Fibroblast of upper back skin (primary cell): ENCODE measurements at regions not wholly inside any gene's neighbourhood (a gene's known extent, or its start where the extent isn't known, plus 50 kb on each side); places are given as distances from the start of the nearest gene placed in this dataset.
A peak's percentile ranks its signal among the peaks of the same experiment; 100 is the strongest.

Experiments used
- DNase-seq: peaks from one replicate; pipeline ENCODE4 v3.0.0-alpha.2; 2013

DNA sequence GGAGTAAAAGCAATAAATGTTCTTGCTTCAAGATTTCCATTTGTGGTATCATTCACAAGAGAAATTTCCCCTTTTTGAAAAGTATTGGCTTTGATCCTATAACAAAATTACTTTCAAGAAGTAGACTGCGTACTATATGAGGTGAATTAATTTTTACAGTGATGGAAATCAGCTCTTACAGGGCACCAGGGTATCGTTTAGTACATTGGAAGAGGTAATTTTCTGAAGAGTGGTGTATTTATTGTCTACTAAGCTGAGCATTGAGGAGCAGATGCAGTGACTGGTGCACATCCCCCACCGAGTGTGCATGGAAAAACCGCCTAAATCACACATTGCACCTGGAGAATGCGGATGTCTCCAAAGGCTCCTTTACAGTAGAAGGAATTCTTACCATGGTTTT is 209.5 kb downstream of the SAMD5 start:
- no peak for DNase-seq

DNA sequence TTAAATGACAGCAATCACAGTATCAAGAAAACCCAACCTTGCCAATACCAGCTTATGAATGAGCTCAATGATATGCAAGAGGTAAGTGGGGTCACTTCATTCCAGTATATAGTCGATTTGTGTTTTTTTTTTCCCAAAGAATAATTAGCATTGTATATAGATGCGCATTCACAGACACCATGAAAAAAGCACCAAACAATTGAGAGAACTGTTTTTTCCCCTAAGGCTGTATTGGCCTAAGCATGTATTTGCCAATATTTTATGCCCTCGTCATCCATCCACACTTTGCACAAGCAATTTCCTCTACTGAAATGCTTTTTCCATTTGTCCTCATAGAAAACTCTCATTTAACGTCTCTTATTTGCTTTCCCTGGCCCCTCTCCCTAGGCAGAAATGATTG is 213.7 kb downstream of the SAMD5 start:
- no peak for DNase-seq

DNA sequence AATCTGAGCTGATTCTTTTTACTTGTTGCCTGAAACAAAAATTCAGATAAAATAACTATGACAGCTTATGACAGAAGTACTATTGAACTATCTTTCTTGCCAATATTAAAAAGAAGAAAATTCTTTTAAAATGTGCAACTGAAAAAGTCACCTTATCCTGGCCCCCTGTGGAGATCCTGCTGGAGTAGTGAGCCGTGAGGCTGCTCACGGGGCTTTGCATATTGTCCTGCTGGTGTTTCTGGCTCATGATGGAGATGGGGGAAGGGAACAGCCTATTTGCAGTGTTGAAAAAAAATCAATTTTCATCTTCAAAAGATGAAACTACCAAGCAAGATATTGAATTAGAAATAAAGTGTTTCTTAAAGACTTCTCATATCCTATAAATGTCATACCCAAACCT is 216.0 kb downstream of the SAMD5 start:
- no peak for DNase-seq

DNA sequence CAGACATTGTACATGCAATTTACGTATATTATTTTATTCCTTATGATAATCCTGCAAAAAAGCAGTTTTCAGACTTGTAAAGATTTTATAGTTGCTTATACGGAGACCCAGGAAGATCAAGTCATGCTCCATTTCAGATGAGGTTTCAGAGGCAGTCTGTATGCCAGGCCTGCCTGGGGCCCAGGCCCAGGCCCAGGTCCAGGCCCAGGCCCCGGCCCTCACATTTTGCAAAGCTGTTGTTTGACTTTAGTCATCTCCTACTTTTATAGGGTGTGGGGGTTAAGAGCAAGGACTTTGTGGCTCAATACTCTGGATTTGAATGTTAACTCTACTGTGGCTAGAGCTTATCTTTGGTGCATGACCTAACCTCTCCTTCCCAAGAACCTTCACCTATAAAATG is 217.9 kb downstream of the SAMD5 start:
- DNase-seq = no peak

DNA sequence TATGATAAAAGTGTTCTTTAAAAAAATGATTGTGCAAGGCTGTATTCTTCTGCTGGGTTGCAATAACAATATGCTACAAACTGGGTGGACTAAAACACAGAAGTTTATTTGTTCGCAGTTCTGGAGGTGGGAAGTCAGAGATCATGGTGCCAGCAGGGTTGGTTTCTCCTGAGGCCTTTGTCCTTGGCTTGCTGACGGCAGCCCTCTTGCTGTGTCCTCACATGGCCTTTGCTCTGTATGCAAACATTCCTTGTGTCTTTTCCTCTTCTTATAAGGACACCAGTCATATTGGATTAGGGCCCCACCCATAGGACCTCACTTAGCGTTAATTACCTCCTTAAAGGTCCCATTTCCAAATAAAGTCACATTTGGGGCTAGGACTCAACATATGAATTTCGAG is 220.4 kb downstream of the SAMD5 start:
- no peak for DNase-seq

DNA sequence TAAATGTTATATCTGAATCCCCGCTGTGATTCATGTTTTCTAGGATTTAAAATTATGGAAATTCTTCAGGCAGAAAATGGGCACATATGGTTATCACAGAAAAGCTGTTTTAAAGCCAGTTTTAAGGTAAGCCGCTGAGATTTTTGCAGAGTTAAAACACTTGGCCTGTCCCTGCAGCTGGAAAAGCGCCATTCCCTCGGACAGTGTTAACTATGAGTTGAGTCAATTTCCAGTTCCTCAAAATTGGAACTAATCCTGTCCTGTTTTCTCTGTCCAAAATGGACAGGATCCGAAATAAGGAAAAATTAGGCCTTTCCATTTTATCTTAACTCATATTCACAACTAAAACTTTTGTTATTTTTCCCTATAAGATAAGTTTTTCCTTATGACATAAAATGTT is 225.2 kb downstream of the SAMD5 start:
- DNase-seq = no peak

DNA sequence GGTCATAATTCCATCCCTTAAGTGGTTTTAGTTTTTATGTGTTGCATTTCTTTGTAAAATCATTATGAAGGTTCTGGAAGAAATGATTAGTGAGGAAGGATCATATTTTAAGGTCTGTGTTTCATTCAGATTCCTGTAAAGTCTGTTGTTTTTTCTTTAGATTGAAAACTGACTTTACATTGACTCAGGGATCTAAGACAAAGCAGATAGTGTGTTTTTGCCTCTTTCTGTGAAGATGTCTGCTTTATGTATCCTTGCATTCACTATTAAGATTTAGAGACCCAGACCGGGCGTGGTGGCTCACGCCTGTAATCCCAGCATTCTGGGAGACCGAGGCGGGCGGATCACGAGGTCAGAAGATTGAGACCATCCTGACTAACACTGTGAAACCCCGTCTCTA is 225.7 kb downstream of the SAMD5 start:
- DNase-seq = no peak

DNA sequence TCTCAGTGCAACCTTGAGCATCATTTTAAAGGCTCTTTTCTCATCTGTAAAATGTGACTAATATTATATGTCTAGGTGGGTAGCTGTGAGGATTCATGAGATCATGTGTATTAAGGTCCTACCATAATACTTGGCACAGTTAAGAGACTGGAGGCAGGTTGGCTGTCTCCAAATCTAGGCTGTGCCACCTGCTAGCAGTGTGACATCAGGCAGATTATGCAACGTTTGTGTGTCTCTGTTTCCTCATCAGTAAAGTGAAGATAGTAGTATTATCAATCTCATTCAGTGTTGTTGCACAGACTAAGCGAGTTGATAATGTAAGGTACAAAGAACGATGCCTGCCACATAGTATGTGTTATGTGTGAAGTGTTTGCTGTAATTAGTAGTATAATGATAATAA is 227.4 kb downstream of the SAMD5 start:
- DNase-seq = no peak

DNA sequence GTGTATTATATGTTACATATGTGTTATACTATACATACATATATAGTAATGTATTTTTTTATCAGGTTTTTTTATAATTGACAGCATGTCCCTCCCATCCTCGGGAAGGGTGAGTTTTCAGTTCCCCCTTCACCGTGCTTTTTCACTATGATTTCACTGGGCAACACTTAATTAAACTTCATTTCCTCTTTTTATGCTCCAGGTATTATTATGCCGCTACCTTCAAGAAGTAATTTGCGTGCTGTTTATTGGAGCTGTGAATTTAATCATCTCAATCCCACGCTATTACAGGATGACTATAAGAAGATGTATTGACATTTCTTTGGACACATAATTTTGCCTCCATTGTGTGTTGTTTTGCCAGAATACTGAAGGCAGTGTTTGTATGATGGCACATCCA is 228.6 kb downstream of the SAMD5 start:
- no peak for DNase-seq

DNA sequence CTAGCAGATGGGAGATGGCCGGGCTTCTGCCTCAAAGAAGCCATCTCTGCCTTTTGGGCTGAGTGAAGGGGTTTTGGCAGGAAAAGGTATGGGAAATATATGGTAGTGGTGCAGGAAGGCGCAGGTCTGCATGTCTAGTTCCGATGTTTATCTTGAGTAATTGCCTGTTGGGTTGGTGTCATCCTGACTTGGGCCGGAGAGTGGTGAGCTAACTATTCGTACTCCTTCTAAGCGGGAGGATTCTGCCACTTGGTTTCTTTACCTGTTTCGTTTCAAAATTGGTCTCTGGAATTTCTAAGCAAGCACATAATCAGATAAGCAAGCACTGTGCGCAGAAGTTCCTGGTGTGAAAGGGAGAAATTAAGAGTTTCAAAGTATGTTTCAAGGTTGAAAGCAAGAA is 229.6 kb downstream of the SAMD5 start:
- DNase-seq = no peak

DNA sequence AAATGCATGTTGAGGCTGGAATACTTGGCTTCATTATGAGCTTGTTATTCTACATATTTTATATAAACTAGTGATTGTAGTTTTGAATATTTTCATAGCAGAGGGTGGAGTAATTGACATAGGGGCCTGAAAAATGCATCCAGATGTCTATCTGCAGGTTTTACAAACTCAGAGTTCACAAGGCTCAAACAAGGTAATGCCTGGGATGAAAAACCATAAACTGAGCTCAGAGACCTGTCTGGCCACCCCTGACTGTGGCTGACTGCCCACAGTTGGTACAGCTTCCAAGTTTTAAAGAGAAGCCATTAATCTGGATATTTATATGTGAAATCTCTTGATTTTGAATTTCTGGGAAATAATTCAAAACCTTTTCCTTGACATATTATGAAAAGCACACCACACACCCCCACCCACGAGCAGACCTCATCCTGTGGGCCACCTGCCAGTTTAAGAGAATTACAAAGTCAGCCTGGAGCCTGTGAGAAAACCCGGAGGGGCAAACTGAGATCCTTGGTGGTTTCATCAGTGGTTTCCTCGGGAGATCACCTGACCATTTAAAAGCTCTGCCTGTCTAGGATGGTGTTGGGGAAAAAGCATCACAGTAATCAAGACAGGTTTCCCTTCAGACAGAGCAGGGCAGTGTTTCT is 230.1 kb downstream of the SAMD5 start:
- peak; percentile 56 for DNase-seq

DNA sequence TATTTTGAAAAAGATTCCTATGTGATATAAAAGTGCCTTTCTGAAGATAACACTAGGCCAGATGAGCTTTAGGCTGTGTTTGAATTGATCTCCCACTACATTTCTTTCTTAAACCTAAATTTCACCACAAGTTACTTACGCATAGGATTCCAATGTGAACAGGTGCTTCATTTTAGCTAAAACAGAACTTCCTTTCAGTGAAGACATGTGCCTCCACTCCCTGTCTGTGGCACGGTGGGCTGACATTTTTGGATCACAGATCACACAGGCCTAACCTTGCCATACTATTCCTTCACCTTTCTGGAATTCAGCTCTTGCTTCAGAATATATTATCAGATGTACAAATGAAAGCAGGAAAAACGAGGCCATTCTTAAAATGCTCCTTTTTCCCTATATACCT is 231.8 kb downstream of the SAMD5 start:
- no peak for DNase-seq

DNA sequence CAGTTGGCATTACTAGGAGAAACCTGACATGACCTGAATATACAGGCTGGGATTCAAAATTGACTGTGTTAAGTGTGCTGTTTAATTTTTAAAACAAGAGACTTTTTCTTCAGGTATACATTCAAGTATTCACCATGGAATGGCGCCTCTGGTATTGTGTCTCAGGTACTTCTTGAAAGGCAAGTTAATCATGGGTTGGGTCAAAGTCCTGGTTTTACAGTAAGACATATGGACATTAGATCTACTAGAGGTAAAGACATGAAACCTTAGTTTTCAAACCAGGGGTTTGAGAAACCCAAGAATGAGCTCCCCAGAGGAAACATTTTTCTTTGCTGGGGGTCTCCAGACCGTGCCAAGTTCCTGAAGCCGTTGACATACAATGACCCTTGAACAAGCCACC is 232.4 kb downstream of the SAMD5 start:
- no peak for DNase-seq

DNA sequence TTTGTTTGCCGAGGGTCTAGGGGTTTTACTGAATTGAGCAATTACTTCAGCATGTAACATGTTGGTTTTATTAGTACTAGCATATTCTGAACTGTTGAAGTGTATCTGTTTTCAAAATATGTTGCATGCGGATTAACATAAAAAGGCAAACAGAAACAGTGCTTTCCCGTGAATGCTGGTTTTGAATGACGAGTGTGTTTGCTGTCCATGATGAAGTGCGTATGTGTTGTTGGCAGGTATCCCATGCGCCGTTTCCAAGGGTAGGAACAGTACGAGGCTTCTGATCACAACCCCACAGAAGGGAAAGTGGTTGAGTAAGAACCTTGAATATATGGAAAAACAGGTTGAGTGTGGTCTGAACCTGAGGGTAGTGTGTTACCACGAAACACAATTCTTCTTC is 232.9 kb downstream of the SAMD5 start:
- DNase-seq = peak; percentile 44

DNA sequence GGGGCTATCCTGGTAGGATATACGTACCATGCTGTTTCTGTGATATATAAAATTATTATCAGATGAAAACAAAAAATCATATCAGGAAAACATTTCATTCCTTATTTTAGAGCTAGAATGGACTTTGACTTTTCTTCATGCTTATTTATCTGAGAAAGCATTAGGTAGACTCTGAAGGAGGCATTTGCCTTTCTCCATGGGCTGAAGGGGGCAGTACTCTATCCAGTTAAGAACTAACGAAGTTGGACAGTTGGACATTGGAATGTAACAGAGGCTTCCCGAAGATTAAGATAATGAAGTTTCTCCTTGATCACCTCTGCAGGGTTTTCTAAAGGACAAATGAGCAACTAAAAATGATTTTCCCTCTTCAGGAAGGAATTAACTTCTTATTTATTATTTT is 233.9 kb downstream of the SAMD5 start:
- DNase-seq = no peak

DNA sequence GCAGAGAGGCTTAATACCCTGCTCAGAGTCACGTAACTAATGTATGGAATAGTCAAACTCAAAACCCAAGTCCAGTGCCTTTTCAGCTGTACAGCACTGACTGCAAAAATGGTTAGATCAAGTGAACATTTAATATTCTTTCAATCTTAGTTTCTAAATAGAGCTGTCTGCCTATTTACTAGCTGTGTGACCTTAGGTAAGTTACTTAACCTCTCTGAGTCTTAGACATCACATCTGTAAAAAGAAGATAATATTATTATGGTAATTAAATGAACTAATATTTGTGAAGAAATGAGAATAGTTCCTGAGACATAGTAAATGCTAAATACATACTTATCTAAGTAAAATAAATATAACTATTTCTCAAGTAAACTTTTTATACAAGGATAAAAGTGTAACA is 235.5 kb downstream of the SAMD5 start:
- DNase-seq = no peak

DNA sequence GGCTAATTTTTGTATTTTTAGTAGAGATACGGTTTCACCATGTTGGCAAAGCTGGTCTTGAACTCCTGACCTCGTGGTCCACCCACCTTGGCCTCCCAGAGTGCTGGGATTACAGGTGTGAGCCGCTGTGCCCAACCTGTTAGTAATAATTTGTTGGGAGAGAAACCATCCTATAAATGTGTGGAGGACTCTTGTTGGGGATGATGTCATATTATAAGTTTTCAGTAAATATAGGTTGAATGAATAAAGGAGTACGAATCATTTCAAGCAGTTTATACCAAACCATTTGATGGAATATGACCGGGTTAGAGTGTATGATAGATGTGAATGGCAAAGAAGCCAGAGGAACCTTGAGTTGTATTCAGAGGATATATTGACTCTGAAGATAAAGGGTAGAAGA is 240.8 kb downstream of the SAMD5 start:
- no peak for DNase-seq

DNA sequence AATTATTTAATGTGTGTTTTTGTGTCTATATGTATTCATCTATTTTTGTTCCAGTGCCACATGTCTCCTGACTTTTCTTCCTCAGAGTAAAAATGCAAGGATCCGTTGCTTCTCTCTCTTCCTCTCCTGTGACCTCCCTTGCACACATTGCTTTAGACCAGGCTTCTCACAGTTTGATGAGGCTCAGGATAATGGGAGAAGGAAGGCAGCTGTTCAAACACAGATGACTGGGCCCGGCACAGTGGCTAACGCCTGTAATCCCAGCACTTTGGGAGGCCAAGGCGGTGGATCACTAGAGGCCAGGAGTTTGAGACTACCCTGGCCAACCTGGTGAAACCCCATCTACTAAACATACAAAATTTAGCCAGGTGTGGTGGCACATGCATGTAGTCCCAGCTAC is 241.9 kb downstream of the SAMD5 start:
- DNase-seq = no peak

DNA sequence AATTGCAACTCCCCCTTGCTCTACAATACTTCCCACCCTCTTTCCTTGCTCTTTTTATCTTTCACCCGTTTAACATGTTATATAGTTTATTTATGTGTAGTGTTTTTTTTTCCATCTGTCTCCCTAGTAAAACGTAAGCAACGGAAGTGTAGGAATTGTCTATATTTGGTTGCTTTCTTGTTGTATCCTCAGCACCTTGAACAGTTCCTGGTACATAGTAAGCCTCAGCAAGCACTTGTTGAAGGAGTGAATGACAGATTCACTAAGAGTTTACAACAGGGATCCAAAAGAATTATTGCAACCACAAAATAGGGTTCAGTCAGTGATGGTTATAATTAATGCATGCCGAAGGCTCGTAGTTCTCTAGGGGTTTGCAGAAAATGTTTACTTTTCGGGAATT is 242.7 kb downstream of the SAMD5 start:
- DNase-seq = no peak

DNA sequence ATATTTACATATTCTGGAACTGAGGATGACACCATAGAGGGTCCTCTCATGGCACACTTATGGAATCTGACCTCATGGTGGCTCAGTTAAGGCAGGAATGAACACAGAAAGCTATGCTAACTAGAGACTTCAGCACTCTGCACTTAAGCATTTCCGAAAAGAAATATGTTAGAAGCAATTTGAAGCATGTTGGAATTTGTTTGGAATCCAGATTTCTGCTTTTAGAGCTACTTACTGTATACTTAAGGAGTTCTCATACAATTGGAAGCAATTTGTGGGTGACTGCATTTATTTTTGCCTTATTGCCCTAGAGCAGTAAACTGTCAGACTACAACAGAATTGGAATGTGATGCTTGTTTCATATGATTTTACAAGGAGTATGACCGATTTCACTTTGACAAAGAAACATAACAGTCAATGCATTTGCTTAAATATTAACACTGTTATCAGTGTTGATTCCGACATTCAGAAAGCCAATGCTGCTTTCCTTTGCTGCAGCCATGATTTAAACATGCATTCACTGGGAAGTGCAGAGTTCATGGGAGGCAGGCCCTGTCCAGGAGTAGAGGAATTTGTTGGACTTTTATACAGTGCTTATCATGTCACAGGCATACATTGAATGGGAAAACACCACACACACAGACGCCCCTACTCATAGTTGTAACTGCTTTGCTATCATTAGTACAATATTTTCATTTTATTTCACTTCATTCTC is 244.4 kb downstream of the SAMD5 start:
- DNase-seq = no peak

DNA sequence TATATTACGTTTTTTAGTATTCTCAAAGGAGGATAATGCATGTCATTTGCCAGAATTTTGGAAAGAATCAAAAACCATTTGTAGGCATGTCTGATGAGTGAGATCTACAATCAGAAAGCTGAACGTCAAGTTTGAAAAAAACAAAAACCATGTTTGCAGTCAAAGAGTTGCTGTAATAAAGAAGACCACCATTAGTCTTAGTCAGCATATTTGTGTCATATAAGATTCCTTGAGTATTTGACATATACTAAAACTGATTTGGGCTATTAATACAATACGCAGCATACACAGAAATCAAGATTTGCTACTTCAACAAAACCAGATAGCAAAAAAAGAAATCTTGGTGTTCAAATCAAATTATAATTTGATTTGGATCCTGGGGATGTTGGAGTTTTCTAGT is 247.5 kb downstream of the SAMD5 start:
- DNase-seq = no peak

DNA sequence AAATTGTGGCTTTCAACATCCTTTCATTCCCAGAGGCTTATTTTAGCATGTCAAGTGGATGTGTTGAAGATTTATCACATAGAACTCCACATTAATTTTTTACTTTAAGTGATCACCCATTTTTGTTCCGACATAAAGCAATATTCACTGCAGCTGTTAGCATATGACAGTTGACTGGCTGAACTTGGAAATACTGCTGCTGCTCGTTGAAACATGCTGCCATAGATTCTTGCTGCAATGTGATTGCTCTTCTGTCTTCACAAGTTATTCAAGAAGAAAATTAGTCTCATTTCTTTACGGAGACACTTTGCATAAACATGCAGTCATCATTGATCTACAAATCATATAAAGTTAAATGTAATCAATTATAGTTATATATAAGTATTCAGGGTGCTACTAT is 248.4 kb downstream of the SAMD5 start:
- no peak for DNase-seq

DNA sequence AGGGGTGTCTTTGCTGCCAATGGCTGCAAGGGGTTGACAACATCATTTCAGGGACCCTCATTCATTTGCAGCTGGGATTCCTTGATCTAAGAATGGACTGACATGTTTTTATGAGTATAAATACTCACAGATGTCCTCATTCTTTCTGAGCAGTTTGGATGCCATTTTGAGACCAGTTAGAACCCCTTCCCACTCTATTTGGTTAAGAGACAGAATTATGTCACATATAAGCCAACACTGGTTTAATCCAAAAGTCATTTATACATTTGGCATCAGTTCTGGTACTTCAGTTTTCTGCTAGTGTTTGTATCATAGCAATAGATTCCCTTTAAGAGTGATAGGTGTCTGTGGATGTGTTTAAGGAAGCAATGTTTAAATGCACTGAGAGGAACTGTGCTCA is 248.8 kb downstream of the SAMD5 start:
- no peak for DNase-seq

DNA sequence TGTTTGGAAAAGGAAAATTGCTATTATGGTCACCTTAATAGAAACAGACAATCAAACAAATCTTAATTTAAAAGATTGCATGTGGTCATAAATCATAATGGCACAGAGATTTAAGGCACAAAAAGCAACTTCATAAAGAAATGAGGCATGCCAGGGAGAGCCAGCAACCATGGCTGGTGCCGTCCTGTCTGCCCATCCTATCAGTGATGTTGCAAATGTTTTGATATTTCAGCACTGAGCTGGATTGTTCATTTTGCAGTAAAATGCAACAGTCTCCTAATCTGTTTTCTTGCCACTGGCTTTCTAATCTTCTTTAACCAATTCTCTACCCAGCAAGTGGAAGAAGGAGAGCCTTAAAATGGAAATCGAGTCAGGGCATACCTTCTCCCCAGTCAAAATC is 249.8 kb downstream of the SAMD5 start:
- DNase-seq = no peak

DNA sequence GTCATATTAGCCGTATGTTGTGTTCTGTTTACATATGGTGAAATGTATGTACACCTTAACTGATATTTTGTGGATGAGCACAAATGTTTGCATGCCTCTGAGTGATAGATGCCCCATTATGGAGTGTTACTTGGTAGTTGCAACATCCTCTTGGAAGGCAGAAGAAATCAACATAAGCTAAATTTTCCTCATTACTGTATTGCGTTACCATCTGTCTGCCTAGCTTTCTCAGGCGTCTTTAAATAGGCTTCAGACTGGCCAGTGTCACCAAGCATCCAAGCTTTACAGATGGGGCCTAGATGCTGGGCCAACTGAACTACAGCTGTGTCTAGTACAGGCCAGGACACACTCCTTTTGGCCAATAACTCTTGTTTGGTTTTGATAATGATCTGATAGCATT is 250.6 kb downstream of the SAMD5 start:
- no peak for DNase-seq
